Loucy (cell line): ENCODE measurements at regions not wholly inside any gene's neighbourhood (a gene's known extent, or its start where the extent isn't known, plus 50 kb on each side); places are given as distances from the start of the nearest gene placed in this dataset.

Experiments used
- H2AFZ ChIP-seq: fragments of 200-600 bp; sonication (generic); 2 replicates; pipeline ENCODE4 v1.6.0; 2016; ENCODE audit warnings: antibody characterized with exemption, mild to moderate bottlenecking, low read length, moderate library complexity
- H3F3A ChIP-seq: fragments of 200-600 bp; 2 replicates; pipeline ENCODE4 v1.6.0; 2016; ENCODE audit warnings: antibody characterized with exemption, low read depth, mild to moderate bottlenecking
- H3K27me3 ChIP-seq: fragments of 200-600 bp; sonication (generic); 2 replicates; pipeline ENCODE4 v1.6.1; 2014; ENCODE audit warnings: low read length, mild to moderate bottlenecking; ENCODE audit not compliant: insufficient read depth, poor library complexity, severe bottlenecking
- H3K36me3 ChIP-seq: fragments of 200-600 bp; sonication (generic); 2 replicates; pipeline ENCODE4 v1.6.1; 2016; ENCODE audit warnings: low read length; ENCODE audit not compliant: insufficient read depth
- H3K4me1 ChIP-seq: fragments of 200-600 bp; sonication (generic); 2 replicates; pipeline ENCODE4 v1.5.1; 2014; ENCODE audit warnings: low read length, mild to moderate bottlenecking; ENCODE audit not compliant: insufficient read depth, poor library complexity, severe bottlenecking
- H3K4me2 ChIP-seq: fragments of 200-600 bp; sonication (generic); 2 replicates; pipeline ENCODE4 v1.6.0; 2014; ENCODE audit warnings: antibody characterized with exemption, low read length, low read depth, mild to moderate bottlenecking; ENCODE audit not compliant: poor library complexity, severe bottlenecking
- H3K4me3 ChIP-seq: fragments of 200-600 bp; sonication (generic); 2 replicates; pipeline ENCODE4 v1.5.1; 2014; ENCODE audit warnings: low read length, mild to moderate bottlenecking, mixed read lengths; ENCODE audit not compliant: poor library complexity, severe bottlenecking
- H3K79me2 ChIP-seq: fragments of 200-600 bp; sonication (generic); 2 replicates; pipeline ENCODE4 v1.6.1; 2014; ENCODE audit warnings: low read length; ENCODE audit not compliant: insufficient read depth
- H3K9ac ChIP-seq: fragments of 200-600 bp; sonication (generic); 2 replicates; pipeline ENCODE4 v1.6.0; 2014; ENCODE audit warnings: mild to moderate bottlenecking, low read depth, low read length, moderate library complexity; ENCODE audit not compliant: poor library complexity, severe bottlenecking
- H3K9me2 ChIP-seq: fragments of 200-600 bp; sonication (generic); replicated peaks from 2 replicates; pipeline ENCODE4 v1.6.1; 2016; ENCODE audit warnings: low read depth, low read length, mixed read lengths
- H3K9me3 ChIP-seq: fragments of 200-600 bp; sonication (generic); 2 replicates; pipeline ENCODE4 v1.6.1; 2014; ENCODE audit warnings: mild to moderate bottlenecking, antibody characterized with exemption, low read length, low read depth; ENCODE audit not compliant: insufficient read depth
- H4K20me1 ChIP-seq: fragments of 200-600 bp; sonication (generic); 2 replicates; pipeline ENCODE4 v1.6.0; 2014; ENCODE audit warnings: antibody characterized with exemption, low read length, mild to moderate bottlenecking; ENCODE audit not compliant: insufficient read depth, poor library complexity, severe bottlenecking
- EZH2phosphoT487 ChIP-seq: fragments of 200-600 bp; IDR thresholded peaks from 2 replicates; pipeline ENCODE4 v1.6.1; 2018; ENCODE audit warnings: antibody characterized with exemption, mild to moderate bottlenecking, moderate library complexity, borderline replicate concordance
- TF ChIP-seq, protein P1 (sequence below): fragments of 200-600 bp; sonication (generic); conservative IDR thresholded peaks from 2 replicates; pipeline ENCODE4 v1.5.1; 2014; ENCODE audit warnings: mild to moderate bottlenecking, antibody characterized with exemption, low read length

DNA sequence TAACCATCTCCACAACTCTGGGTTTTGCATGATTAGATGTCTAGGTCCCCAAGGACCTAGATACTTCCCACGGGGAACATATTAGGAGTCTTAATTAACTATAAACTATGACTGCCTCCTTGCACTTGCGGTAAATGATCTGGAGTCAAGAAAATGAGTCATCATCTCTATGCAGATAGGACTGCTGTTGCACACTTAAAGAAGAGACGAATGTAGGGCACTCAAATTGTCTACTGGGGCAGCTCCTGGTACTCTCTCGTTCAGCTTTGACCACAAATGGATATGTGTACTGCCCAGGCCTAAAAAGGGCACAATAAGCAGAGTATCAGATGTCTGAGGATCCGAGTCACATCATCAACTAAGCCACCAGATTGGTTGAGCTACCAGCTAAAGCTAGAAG is 1783.4 kb upstream of the AGA start:
- Histone ChIP-seq H3K9me3 (no peaks in the 10 kb centered on the region), H3K4me2 (no peak overlapping the region), H3K27me3 (no peaks in the 10 kb centered on the region), H4K20me1 (no peaks in the 10 kb centered on the region), H3K4me1 (no peaks in the 10 kb centered on the region), H2AFZ (no peak overlapping the region), H3K36me3 (no peaks in the 10 kb centered on the region), H3K9ac (no peak overlapping the region), H3K9me2 (no peaks in the 10 kb centered on the region), H3F3A (no peaks in the 10 kb centered on the region), H3K4me3 (no peak overlapping the region), H3K79me2 (no peaks in the 10 kb centered on the region)
- TF ChIP-seq, protein P1, sequence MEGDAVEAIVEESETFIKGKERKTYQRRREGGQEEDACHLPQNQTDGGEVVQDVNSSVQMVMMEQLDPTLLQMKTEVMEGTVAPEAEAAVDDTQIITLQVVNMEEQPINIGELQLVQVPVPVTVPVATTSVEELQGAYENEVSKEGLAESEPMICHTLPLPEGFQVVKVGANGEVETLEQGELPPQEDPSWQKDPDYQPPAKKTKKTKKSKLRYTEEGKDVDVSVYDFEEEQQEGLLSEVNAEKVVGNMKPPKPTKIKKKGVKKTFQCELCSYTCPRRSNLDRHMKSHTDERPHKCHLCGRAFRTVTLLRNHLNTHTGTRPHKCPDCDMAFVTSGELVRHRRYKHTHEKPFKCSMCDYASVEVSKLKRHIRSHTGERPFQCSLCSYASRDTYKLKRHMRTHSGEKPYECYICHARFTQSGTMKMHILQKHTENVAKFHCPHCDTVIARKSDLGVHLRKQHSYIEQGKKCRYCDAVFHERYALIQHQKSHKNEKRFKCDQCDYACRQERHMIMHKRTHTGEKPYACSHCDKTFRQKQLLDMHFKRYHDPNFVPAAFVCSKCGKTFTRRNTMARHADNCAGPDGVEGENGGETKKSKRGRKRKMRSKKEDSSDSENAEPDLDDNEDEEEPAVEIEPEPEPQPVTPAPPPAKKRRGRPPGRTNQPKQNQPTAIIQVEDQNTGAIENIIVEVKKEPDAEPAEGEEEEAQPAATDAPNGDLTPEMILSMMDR: no peak
- TF ChIP-seq EZH2phosphoT487: no peak

DNA sequence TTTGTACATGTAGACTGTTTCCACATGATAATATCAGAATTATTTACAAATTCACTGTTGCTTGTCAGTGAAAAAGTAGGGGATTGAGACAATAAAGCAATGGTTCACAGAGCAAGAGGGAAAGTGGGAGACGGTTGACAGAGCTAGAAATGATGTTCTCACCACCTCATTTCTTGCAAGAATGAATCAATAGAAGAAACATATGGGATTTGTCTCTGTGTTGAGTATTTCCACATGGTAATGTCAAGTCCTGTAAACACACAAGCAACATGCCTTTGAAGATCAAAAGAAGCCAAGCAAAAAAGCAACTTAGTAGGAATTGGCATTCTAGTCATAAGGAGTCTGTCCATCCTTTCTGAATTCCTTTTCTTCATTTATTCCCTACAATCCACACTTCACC is 1806.6 kb upstream of the AGA start:
- H2AFZ ChIP-seq: no peak overlapping the region
- H3K4me3 ChIP-seq: no peak overlapping the region
- no peaks in the 10 kb centered on the region for H3F3A ChIP-seq
- H3K36me3 ChIP-seq: no peaks in the 10 kb centered on the region
- TF ChIP-seq EZH2phosphoT487: no peak
- TF ChIP-seq, protein P1: no peak
- no peak overlapping the region for H3K4me2 ChIP-seq
- H3K9ac ChIP-seq: no peak overlapping the region
- H3K79me2 ChIP-seq: no peaks in the 10 kb centered on the region
- no peaks in the 10 kb centered on the region for H3K9me3 ChIP-seq
- H3K9me2 ChIP-seq: no peaks in the 10 kb centered on the region
- no peaks in the 10 kb centered on the region for H4K20me1 ChIP-seq
- H3K27me3 ChIP-seq: no peaks in the 10 kb centered on the region
- H3K4me1 ChIP-seq: no peaks in the 10 kb centered on the region

DNA sequence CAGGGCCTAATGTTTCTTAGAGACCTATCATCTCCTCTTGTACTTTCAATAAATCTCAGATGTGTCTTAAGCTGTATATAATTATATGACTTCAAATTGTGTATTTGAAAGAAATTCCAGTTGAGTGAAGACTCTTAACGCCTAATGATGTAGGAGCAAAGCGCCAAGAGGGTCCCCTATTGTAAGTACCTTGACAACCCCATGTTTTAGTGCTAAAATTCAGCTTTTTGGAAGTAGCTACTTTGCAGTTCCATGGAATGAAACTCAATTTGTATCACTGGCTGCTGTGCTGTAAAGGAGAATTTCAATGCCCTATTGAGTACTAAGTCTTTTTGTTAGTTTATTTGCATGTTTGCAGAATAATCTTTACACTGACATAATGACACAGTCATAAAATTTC is 1826.6 kb upstream of the AGA start:
- Histone ChIP-seq H3K9me2 (no peaks in the 10 kb centered on the region), H3F3A (no peaks in the 10 kb centered on the region), H3K9me3 (no peaks in the 10 kb centered on the region), H2AFZ (no peak overlapping the region), H4K20me1 (no peaks in the 10 kb centered on the region), H3K79me2 (no peaks in the 10 kb centered on the region), H3K4me3 (no peak overlapping the region), H3K4me2 (no peak overlapping the region), H3K27me3 (no peaks in the 10 kb centered on the region), H3K4me1 (no peaks in the 10 kb centered on the region), H3K9ac (no peak overlapping the region), H3K36me3 (no peaks in the 10 kb centered on the region)
- TF ChIP-seq EZH2phosphoT487: no peak
- TF ChIP-seq, protein P1: no peak
